KMS-11 (cell line): ENCODE measurements at regions not wholly inside any gene's neighbourhood (a gene's known extent, or its start where the extent isn't known, plus 50 kb on each side); places are given as distances from the start of the nearest gene placed in this dataset.

Experiments
- H2AFZ ChIP-seq: fragments of 200-600 bp; sonication (generic); 2 replicates; pipeline ENCODE4 v1.6.1; 2016; ENCODE audit warnings: antibody characterized with exemption, mixed run types, low read depth
- H3K27ac ChIP-seq: fragments of 200-600 bp; sonication (generic); 2 replicates; pipeline ENCODE4 v1.6.1; 2016; ENCODE audit warnings: mild to moderate bottlenecking, mixed run types
- H3K27me3 ChIP-seq: fragments of 200-600 bp; sonication (generic); 2 replicates; pipeline ENCODE4 v1.6.1; 2017; ENCODE audit warnings: mild to moderate bottlenecking, low read depth, mixed run types, moderate library complexity; ENCODE audit not compliant: insufficient read depth
- H3K36me3 ChIP-seq: fragments of 200-600 bp; sonication (generic); 2 replicates; pipeline ENCODE4 v1.6.1; 2017; ENCODE audit warnings: mild to moderate bottlenecking, mixed run types; ENCODE audit not compliant: insufficient read depth
- H3K4me1 ChIP-seq: fragments of 200-600 bp; sonication (generic); 2 replicates; pipeline ENCODE4 v1.6.1; 2016; ENCODE audit warnings: mild to moderate bottlenecking, low read depth, mixed run types; ENCODE audit not compliant: poor library complexity, severe bottlenecking
- H3K4me2 ChIP-seq: fragments of 200-600 bp; sonication (generic); 2 replicates; pipeline ENCODE4 v1.7.0; 2016; ENCODE audit warnings: mild to moderate bottlenecking, mixed run types
- H3K4me3 ChIP-seq: fragments of 200-600 bp; sonication (generic); IDR thresholded peaks from 2 replicates; pipeline ENCODE4 v1.6.1; 2017; ENCODE audit warnings: low read depth, low read length, mixed read lengths; ENCODE audit not compliant: insufficient read depth
- H3K79me2 ChIP-seq: fragments of 200-600 bp; sonication (generic); 2 replicates; pipeline ENCODE4 v1.6.1; 2016; ENCODE audit warnings: low read depth, mixed run types; ENCODE audit not compliant: insufficient read depth
- H3K9ac ChIP-seq: fragments of 200-600 bp; sonication (generic); 2 replicates; pipeline ENCODE4 v1.6.1; 2016; ENCODE audit warnings: mild to moderate bottlenecking, mixed run types
- H4K20me1 ChIP-seq: fragments of 200-600 bp; sonication (generic); 2 replicates; pipeline ENCODE4 v1.6.1; 2016; ENCODE audit warnings: mild to moderate bottlenecking, mixed run types; ENCODE audit not compliant: insufficient read depth
- TF ChIP-seq, protein P1 (sequence below): fragments of 200-600 bp; sonication (generic); conservative IDR thresholded peaks from 2 replicates; pipeline ENCODE4 v1.6.1; 2017; ENCODE audit warnings: low read depth, mild to moderate bottlenecking, antibody characterized with exemption, low read length, moderate library complexity, mixed read lengths

GRCh38 chr2:173854840-173855239, 110.3 kb downstream of the SP3 start:
- Histone ChIP-seq H3K27me3 (no peaks in the 10 kb centered on the region), H2AFZ (no peak overlapping the region), H3K27ac (no peak overlapping the region), H3K36me3 (no peaks in the 10 kb centered on the region), H3K4me2 (no peak overlapping the region), H3K4me1 (no peaks in the 10 kb centered on the region), H3K9ac (no peak overlapping the region), H3K79me2 (no peaks in the 10 kb centered on the region), H3K4me3 (no peak overlapping the region), H4K20me1 (no peaks in the 10 kb centered on the region)
- TF ChIP-seq, protein P1, sequence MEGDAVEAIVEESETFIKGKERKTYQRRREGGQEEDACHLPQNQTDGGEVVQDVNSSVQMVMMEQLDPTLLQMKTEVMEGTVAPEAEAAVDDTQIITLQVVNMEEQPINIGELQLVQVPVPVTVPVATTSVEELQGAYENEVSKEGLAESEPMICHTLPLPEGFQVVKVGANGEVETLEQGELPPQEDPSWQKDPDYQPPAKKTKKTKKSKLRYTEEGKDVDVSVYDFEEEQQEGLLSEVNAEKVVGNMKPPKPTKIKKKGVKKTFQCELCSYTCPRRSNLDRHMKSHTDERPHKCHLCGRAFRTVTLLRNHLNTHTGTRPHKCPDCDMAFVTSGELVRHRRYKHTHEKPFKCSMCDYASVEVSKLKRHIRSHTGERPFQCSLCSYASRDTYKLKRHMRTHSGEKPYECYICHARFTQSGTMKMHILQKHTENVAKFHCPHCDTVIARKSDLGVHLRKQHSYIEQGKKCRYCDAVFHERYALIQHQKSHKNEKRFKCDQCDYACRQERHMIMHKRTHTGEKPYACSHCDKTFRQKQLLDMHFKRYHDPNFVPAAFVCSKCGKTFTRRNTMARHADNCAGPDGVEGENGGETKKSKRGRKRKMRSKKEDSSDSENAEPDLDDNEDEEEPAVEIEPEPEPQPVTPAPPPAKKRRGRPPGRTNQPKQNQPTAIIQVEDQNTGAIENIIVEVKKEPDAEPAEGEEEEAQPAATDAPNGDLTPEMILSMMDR = no peak

- Histone ChIP-seq H3K9ac (no peak overlapping the region), H3K27me3 (no peaks in the 10 kb centered on the region), H2AFZ (no peak overlapping the region), H3K4me2 (no peak overlapping the region), H3K27ac (no peak overlapping the region), H4K20me1 (no peaks in the 10 kb centered on the region), H3K4me3 (no peak overlapping the region), H3K79me2 (no peaks in the 10 kb centered on the region), H3K4me1 (no peaks in the 10 kb centered on the region), H3K36me3 (no peaks in the 10 kb centered on the region)
- TF ChIP-seq, protein P1 = no peak
Measured at GRCh38 chr2:173855661-173856060, 109.5 kb downstream of the SP3 start.
